Mucosa of descending colon (tissue), 3 donors: ENCODE measurements at regions not wholly inside any gene's neighbourhood (a gene's known extent, or its start where the extent isn't known, plus 50 kb on each side); places are given as distances from the start of the nearest gene placed in this dataset.

Experiments
- ATAC-seq: fragments of 200-7000 bp; cut with Tn5 transposase; one replicate; pipeline ENCODE4 v1.9.1; 2020; ENCODE audit warnings: mild to moderate bottlenecking, moderate library complexity
- DNase-seq, 3 donors: peaks; one replicate each; pipeline ENCODE4 v3.0.0-alpha.2; 2020
- H3K36me3 ChIP-seq: fragments of 200-600 bp; one replicate; pipeline ENCODE4 v1.8.0; 2021; ENCODE audit warnings: low read depth, mild to moderate bottlenecking
- H3K4me1 ChIP-seq: fragments of 200-600 bp; one replicate; pipeline ENCODE4 v1.8.0; 2021; ENCODE audit warnings: low read depth, mild to moderate bottlenecking
- H3K4me3 ChIP-seq: fragments of 200-600 bp; one replicate; pipeline ENCODE4 v1.8.0; 2021; ENCODE audit warnings: mild to moderate bottlenecking
- H3K9me3 ChIP-seq: fragments of 200-600 bp; one replicate; pipeline ENCODE4 v1.8.0; 2021; ENCODE audit warnings: mild to moderate bottlenecking
- CTCF ChIP-seq: fragments of 200-600 bp; IDR thresholded peaks from one replicate; pipeline ENCODE4 v1.8.0; 2022; ENCODE audit warnings: antibody characterized with exemption, mild to moderate bottlenecking
- intact Hi-C, 2 donors: fragments of 100-400 bp; cut with DNase I in 1 of 2; cut with micrococcal nuclease in 1 of 2; formaldehyde crosslinking; loops; one replicate each; pipeline versions ENCODE4 v1.11.0 to v1.11.1; 2022; cut with DNase I, micrococcal nuclease
- donor health status: DM: no; HTN: no; CAD: no; lungs with moderate emphysema.
- donor health status: DM: no; HTN: no; CAD: no.
- donor health status: DM: no; HTN: yes; CAD: no.

- intact Hi-C loops: no loop called here
- Histone ChIP-seq H3K9me3 (no peaks in the 10 kb centered on the region), H3K4me3 (no peak overlapping the region), H3K4me1 (no peaks in the 10 kb centered on the region), H3K36me3 (no peaks in the 10 kb centered on the region)
- ATAC-seq (peak; percentile 16), DNase-seq (no peak)
- no peak for TF ChIP-seq CTCF
These were observed 94.2 kb upstream of the SERBP1 start for GRCh38 chr1:67524143-67525052.

- ATAC-seq: no peak
- no peaks in the 10 kb centered on the region for H3K9me3 ChIP-seq
- TF ChIP-seq CTCF: no peak
- no peaks in the 10 kb centered on the region for H3K4me1 ChIP-seq
- no peak for DNase-seq
- intact Hi-C loops: no loop called here
- no peaks in the 10 kb centered on the region for H3K36me3 ChIP-seq
- no peak overlapping the region for H3K4me3 ChIP-seq
These were observed 95.0 kb upstream of the SERBP1 start for GRCh38 chr1:67525053-67525760.

- H3K4me1 ChIP-seq: peaks cover 2% of the 10 kb centered on the region
- no peaks in the 10 kb centered on the region for H3K36me3 ChIP-seq
- H3K4me3 ChIP-seq: no peak overlapping the region
- intact Hi-C loops: no loop called here
- no peak for ATAC-seq
- no peaks in the 10 kb centered on the region for H3K9me3 ChIP-seq
- TF ChIP-seq CTCF: no peak
- DNase-seq: no peak
These were observed 97.9 kb upstream of the SERBP1 start for GRCh38 chr1:67528141-67528540.

GRCh38 chr1:67530071-67530470, 99.9 kb upstream of the SERBP1 start:
- TF ChIP-seq CTCF: no peak
- H3K4me1 ChIP-seq: peaks cover 8% of the 10 kb centered on the region
- no peak overlapping the region for H3K4me3 ChIP-seq
- intact Hi-C loops: loop anchor here (10.0 kb wide), 2 partner anchors 225 to 585 kb away; no protein-coding TSS in a partner anchor
- DNase-seq (no peak), ATAC-seq (no peak)
- no peaks in the 10 kb centered on the region for H3K36me3 ChIP-seq
- H3K9me3 ChIP-seq: no peaks in the 10 kb centered on the region

- Histone ChIP-seq H3K4me1 (peaks cover 10% of the 10 kb centered on the region), H3K36me3 (no peaks in the 10 kb centered on the region), H3K9me3 (no peaks in the 10 kb centered on the region), H3K4me3 (no peak overlapping the region)
- intact Hi-C loops: loop anchor here (10.0 kb wide), 2 partner anchors 222 to 582 kb away; no protein-coding TSS in a partner anchor
- TF ChIP-seq CTCF: peak; percentile 47
- peak; percentile 78 for ATAC-seq
- peak in 1 of 3 donors; percentile 68 for DNase-seq
These were observed 102.4 kb upstream of the SERBP1 start for GRCh38 chr1:67532452-67533216.
